HepG2 (cell line): ENCODE measurements at regions not wholly inside any gene's neighbourhood (a gene's known extent, or its start where the extent isn't known, plus 50 kb on each side); places are given as distances from the start of the nearest gene placed in this dataset.

Source experiments
- ATAC-seq: fragments of 200-7000 bp; cut with Tn5 transposase; 3 replicates; pipeline ENCODE4 v1.9.1; 2020; ENCODE audit warnings: mild to moderate bottlenecking, moderate library complexity
- BruUV-seq: library from RNA; stranded (reverse); fragments of 400-500 nt; replicated peaks from 2 replicates; lab custom pipeline; 2021; lab: Mats Ljungman, UMichigan
- CTCF ChIA-PET: fragments of 300-600 bp; formaldehyde crosslinking; extraction: SDS; loops from one replicate; lab custom pipeline; 2021; ENCODE audit warnings: low total read pairs, inconsistent platforms, low intra/inter-chr PET ratio; lab: Yijun Ruan, JAX
- POLR2A ChIA-PET: fragments of 350-600 bp; sonication (Branson Sonifier 250); formaldehyde crosslinking; loops from one replicate; lab custom pipeline; 2020; ENCODE audit warnings: antibody characterized with exemption, inconsistent platforms; lab: Yijun Ruan, JAX
- DNase-seq: peaks from one replicate; pipeline ENCODE4 v3.0.0-alpha.2; 2015; ENCODE audit warnings: low spot score
- FAIRE-seq: peaks from 3 replicates; lab custom pipeline; 2011; peaks lifted over from hg19 to GRCh38; lab: Jason Lieb, UNC
- H2AFZ ChIP-seq: one replicate; pipeline ENCODE4 v1.6.1; 2011; ENCODE audit warnings: low read length, inconsistent platforms
- H3K27ac ChIP-seq: fragments of 300-600 bp; 3 replicates; pipeline ENCODE4 v1.8.0; 2011; ENCODE audit warnings: mixed run types, mild to moderate bottlenecking, mixed read lengths, low read length, inconsistent platforms; ENCODE audit not compliant: insufficient read depth; ENCODE audit errors: extremely low read length
- H3K27me3 ChIP-seq, 2 experiments: fragments of 200-600 bp in 1 of 2; 2 replicates in 1 of 2; 3 replicates in 1 of 2; pipeline versions ENCODE4 v1.6.0 to v1.8.0; 2011; ENCODE audit warnings: low read length in 2 of 2, mild to moderate bottlenecking in 2 of 2, moderate library complexity in 2 of 2, inconsistent platforms in 1 of 2; ENCODE audit not compliant: insufficient read depth in 2 of 2, control insufficient read depth in 1 of 2
- H3K36me3 ChIP-seq, 2 experiments: fragments of 200-600 bp in 1 of 2; replicated peaks in 1 of 2; 2 replicates in 1 of 2; 3 replicates in 1 of 2; pipeline versions ENCODE4 v1.5.1 to v1.8.0; 2011; ENCODE audit warnings: low read length in 2 of 2, inconsistent platforms in 1 of 2; ENCODE audit not compliant: insufficient read depth in 2 of 2, control insufficient read depth in 1 of 2
- H3K4me1 ChIP-seq: 2 replicates; pipeline ENCODE4 v1.5.1; 2012; ENCODE audit warnings: low read length, inconsistent platforms; ENCODE audit not compliant: insufficient read depth
- H3K4me2 ChIP-seq: 2 replicates; pipeline ENCODE4 v1.6.0; 2011; ENCODE audit warnings: low read depth, low read length, inconsistent platforms
- H3K4me3 ChIP-seq, 3 experiments: fragments of 200-600 bp in 1 of 3; sonication (generic), shearing (Covaris generic) in 1 of 3; replicated peaks in 1 of 3; 2 replicates each; pipeline ENCODE4 v1.5.1; 2011 to 2016; ENCODE audit warnings: low read length in 3 of 3, inconsistent platforms in 2 of 3, low read depth in 2 of 3, mild to moderate bottlenecking in 2 of 3, control low read depth in 1 of 3, mixed read lengths in 1 of 3; ENCODE audit not compliant: insufficient read depth in 1 of 3
- H3K79me2 ChIP-seq: one replicate; pipeline ENCODE4 v1.6.1; 2011; ENCODE audit warnings: low read length, inconsistent platforms; ENCODE audit not compliant: insufficient read depth
- H3K9ac ChIP-seq: 2 replicates; pipeline ENCODE4 v1.6.0; 2011; ENCODE audit warnings: mild to moderate bottlenecking, low read depth, low read length, inconsistent platforms; ENCODE audit not compliant: insufficient read depth
- H3K9me3 ChIP-seq: 2 replicates; pipeline ENCODE4 v1.5.1; 2012; ENCODE audit warnings: mild to moderate bottlenecking, low read length
- H4K20me1 ChIP-seq: 2 replicates; pipeline ENCODE4 v1.6.0; 2011; ENCODE audit warnings: inconsistent platforms, mild to moderate bottlenecking, low read length, moderate library complexity; ENCODE audit not compliant: insufficient read depth
- CBX1 ChIP-seq: IDR thresholded peaks from one replicate; pipeline ENCODE4 v1.6.1; 2016; ENCODE audit warnings: antibody characterized with exemption, low read depth
- GTF3A ChIP-seq: sonication (generic); formaldehyde crosslinking; conservative IDR thresholded peaks from 2 replicates; pipeline ENCODE4 v1.4.0; 2020; ENCODE audit warnings: mild to moderate bottlenecking, missing genetic modification reagents
- MTA3 ChIP-seq: sonication (generic); formaldehyde crosslinking; IDR thresholded peaks from 2 replicates; pipeline ENCODE4 v1.4.0; 2020; ENCODE audit warnings: missing genetic modification reagents
- MXI1 ChIP-seq: IDR thresholded peaks from 3 replicates; pipeline ENCODE4 v1.6.1; 2012; ENCODE audit warnings: low read depth, low read length, inconsistent platforms, borderline replicate concordance
- MYC ChIP-seq: sonication (generic); formaldehyde crosslinking; IDR thresholded peaks from 2 replicates; pipeline ENCODE4 v1.9.0; 2021; ENCODE audit warnings: missing genetic modification reagents, borderline replicate concordance
- RAD21 ChIP-seq: fragments of 450-650 bp; formaldehyde crosslinking; IDR thresholded peaks from 2 replicates; pipeline ENCODE4 v1.5.0; 2020; ENCODE audit warnings: mild to moderate bottlenecking
- RNF2 ChIP-seq: fragments of 450-650 bp; conservative IDR thresholded peaks from 2 replicates; pipeline ENCODE4 v1.6.1; 2016; ENCODE audit warnings: low read depth
- ZBTB1 ChIP-seq: sonication (generic); formaldehyde crosslinking; IDR thresholded peaks from 2 replicates; pipeline ENCODE4 v1.4.0; 2020; ENCODE audit warnings: missing genetic modification reagents, borderline replicate concordance
- ZNF3 ChIP-seq: IDR thresholded peaks from 2 replicates; pipeline ENCODE4 v1.7.0; 2017; ENCODE audit warnings: inconsistent platforms
- ZNF543 ChIP-seq: sonication (generic); formaldehyde crosslinking; IDR thresholded peaks from 2 replicates; pipeline ENCODE4 v1.4.0; 2020; ENCODE audit warnings: mild to moderate bottlenecking, missing genetic modification reagents
- ZNF761 ChIP-seq: sonication (generic); formaldehyde crosslinking; conservative IDR thresholded peaks from 2 replicates; pipeline ENCODE4 v1.4.0; 2020; ENCODE audit warnings: mild to moderate bottlenecking, missing genetic modification reagents
- ZSCAN21 ChIP-seq: sonication (generic); formaldehyde crosslinking; IDR thresholded peaks from 2 replicates; pipeline ENCODE4 v1.8.0; 2022; ENCODE audit warnings: mild to moderate bottlenecking, missing genetic modification reagents, moderate library complexity, borderline replicate concordance
- WGBS: methylation state at CpG from one replicate; pipeline ENCODE4 v1.1.6; 2017; ENCODE audit warnings: low lambda C conversion rate; 5-methylcytosine and 5-hydroxymethylcytosine counted together
- in situ Hi-C: cut with HindIII; loops from 2 replicates; pipeline ENCODE4 v1.10.0; 2017; ENCODE audit warnings: low pct_unique_long_range_greater_than_20kb; ENCODE audit not compliant: extremely low pct_ligation_motif_present
- intact Hi-C: fragments of 100-400 bp; cut with micrococcal nuclease; formaldehyde crosslinking; loops from one replicate; pipeline ENCODE4 v1.10.0; 2022; ENCODE audit not compliant: unreplicated experiment
- TF ChIP-seq, protein P1 (sequence below), 2 experiments: fragments of 450-650 bp in 1 of 2; sonication (generic) in 1 of 2; formaldehyde crosslinking; IDR thresholded peaks; 2 replicates each; pipeline versions ENCODE4 v1.5.0 to v1.8.0; 2020 to 2022; ENCODE audit warnings: mild to moderate bottlenecking in 1 of 2, missing genetic modification reagents in 1 of 2
- TF ChIP-seq, protein P2 (sequence below): IDR thresholded peaks from 2 replicates; pipeline ENCODE4 v1.6.1; 2012; ENCODE audit warnings: low read depth, low read length, improper control_type of control experiment
- TF ChIP-seq, protein P3 (sequence below): sonication (generic); formaldehyde crosslinking; IDR thresholded peaks from 2 replicates; pipeline ENCODE4 v1.4.0; 2020; ENCODE audit warnings: missing genetic modification reagents, borderline replicate concordance

DNA sequence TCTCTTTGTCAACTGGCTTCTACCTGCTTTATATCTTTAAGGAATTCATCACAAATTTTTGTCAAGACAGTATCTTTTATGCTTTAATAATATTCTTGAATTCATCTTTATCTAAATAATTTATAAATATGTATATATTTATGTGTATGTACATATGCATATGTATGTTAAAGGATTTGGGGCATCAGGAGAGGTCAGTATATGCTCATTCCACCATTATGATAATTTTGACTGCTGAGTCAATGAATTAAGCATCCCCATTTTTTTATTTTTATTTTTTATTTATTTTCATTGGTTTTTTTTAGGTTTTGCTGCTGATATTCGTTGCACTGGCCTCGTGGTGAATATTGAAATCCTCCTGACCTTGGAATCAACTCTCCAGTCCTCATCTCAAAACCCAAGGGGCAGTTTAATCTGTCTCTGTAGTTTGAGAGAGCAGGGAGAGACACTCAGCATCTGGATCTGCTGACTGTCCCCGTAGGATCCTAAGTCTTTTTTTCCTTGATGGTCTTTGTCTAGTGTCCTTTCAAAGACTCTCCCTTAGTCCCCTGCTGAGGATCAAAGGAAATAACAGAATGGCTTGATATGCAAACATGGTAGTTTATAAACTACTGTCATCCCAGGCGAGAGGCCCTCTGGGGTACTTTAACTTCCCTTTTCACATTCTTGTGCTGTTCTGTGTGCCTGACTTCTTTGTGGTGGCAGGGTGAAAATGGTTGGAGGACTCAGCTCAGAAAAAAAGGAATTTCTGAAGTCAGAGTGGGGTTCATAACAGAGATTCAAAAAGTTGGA, 218.7 kb downstream of the DIO2 start (continued):
- TF ChIP-seq, protein P1, sequence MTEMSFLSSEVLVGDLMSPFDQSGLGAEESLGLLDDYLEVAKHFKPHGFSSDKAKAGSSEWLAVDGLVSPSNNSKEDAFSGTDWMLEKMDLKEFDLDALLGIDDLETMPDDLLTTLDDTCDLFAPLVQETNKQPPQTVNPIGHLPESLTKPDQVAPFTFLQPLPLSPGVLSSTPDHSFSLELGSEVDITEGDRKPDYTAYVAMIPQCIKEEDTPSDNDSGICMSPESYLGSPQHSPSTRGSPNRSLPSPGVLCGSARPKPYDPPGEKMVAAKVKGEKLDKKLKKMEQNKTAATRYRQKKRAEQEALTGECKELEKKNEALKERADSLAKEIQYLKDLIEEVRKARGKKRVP (CRISPR knock-in tag; IDR thresholded peaks at IDR 0.05): no peak

DNA sequence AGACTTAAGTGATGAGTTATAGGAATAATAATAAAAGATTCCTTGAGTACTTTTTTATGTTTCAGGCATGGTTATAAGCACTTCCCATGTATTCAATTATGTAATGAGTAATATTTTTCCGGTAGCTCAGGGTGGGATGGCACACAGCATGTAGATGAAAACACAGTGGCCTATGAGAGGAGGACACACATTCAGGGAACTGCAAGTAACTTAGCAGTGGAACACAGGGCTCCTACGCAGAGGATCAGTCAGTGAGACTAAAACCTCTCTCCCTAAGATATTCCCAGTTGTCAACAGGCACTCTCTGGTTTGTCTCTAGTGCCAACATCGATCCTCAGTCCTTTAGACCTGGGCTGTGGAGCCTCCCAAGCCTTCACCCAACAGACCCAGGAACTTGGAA, 219.4 kb downstream of the DIO2 start:
- no TSS peak for BruUV-seq
- H3K27me3 ChIP-seq: no peaks in the 10 kb centered on the region
- no peak for ATAC-seq
- peaks cover 12% of the 10 kb centered on the region for H3K9me3 ChIP-seq
- H4K20me1 ChIP-seq: no peaks in the 10 kb centered on the region
- DNase-seq: no peak
- TF ChIP-seq, protein P2, sequence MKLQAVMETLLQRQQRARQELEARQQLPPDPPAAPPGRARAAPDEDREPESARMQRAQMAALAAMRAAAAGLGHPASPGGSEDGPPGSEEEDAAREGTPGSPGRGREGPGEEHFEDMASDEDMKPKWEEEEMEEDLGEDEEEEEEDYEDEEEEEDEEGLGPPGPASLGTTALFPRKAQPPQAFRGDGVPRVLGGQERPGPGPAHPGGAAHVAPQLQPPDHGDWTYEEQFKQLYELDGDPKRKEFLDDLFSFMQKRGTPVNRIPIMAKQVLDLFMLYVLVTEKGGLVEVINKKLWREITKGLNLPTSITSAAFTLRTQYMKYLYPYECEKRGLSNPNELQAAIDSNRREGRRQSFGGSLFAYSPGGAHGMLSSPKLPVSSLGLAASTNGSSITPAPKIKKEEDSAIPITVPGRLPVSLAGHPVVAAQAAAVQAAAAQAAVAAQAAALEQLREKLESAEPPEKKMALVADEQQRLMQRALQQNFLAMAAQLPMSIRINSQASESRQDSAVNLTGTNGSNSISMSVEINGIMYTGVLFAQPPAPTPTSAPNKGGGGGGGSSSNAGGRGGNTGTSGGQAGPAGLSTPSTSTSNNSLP: no peak
- no peak for TF ChIP-seq ZBTB1 (CRISPR knock-in tag)
- TF ChIP-seq ZNF761: no peak
- no peak for TF ChIP-seq GTF3A (CRISPR knock-in tag)
- no peak for TF ChIP-seq RAD21
- TF ChIP-seq MXI1: no peak
- TF ChIP-seq ZNF543: no peak
- TF ChIP-seq MTA3: no peak
- TF ChIP-seq, protein P3, sequence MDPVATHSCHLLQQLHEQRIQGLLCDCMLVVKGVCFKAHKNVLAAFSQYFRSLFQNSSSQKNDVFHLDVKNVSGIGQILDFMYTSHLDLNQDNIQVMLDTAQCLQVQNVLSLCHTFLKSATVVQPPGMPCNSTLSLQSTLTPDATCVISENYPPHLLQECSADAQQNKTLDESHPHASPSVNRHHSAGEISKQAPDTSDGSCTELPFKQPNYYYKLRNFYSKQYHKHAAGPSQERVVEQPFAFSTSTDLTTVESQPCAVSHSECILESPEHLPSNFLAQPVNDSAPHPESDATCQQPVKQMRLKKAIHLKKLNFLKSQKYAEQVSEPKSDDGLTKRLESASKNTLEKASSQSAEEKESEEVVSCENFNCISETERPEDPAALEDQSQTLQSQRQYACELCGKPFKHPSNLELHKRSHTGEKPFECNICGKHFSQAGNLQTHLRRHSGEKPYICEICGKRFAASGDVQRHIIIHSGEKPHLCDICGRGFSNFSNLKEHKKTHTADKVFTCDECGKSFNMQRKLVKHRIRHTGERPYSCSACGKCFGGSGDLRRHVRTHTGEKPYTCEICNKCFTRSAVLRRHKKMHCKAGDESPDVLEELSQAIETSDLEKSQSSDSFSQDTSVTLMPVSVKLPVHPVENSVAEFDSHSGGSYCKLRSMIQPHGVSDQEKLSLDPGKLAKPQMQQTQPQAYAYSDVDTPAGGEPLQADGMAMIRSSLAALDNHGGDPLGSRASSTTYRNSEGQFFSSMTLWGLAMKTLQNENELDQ: no peak
- no peak for TF ChIP-seq ZSCAN21
- TF ChIP-seq CBX1: no peak
- no peak for TF ChIP-seq RNF2
- no peak for TF ChIP-seq ZNF3 (CRISPR knock-in tag)
- no peak for TF ChIP-seq MYC
- intact Hi-C loops: no loop called here
- H3K79me2 ChIP-seq: no peaks in the 10 kb centered on the region
- H3K27ac ChIP-seq: no peak overlapping the region
- 0% methylated on average over 3 of the region's 3 CpGs for WGBS
- no peaks in the 10 kb centered on the region for H3K4me1 ChIP-seq
- H2AFZ ChIP-seq: no peak overlapping the region
- CTCF ChIA-PET: no interaction called here
- H3K9ac ChIP-seq: no peak overlapping the region
- H3K4me2 ChIP-seq: no peak overlapping the region
- POLR2A ChIA-PET: no interaction called here
- no peak overlapping the region for H3K4me3 ChIP-seq
- no peak for FAIRE-seq
- in situ Hi-C loops: no loop called here
- no peaks in the 10 kb centered on the region for H3K36me3 ChIP-seq
